AG04450 (cell line): ENCODE measurements at regions not wholly inside any gene's neighbourhood (a gene's known extent, or its start where the extent isn't known, plus 50 kb on each side); places are given as distances from the start of the nearest gene placed in this dataset.

ENCODE experiments used
- CTCF ChIA-PET: fragments of 300-600, 350-600 bp; formaldehyde crosslinking; extraction: SDS; loops from one replicate; lab custom pipeline; 2022; ENCODE audit warnings: antibody characterized with exemption, inconsistent platforms; lab: Charles Lee
- POLR2A ChIA-PET: fragments of 350-600 bp; formaldehyde crosslinking; extraction: SDS; loops from one replicate; lab custom pipeline; 2021; ENCODE audit warnings: antibody characterized with exemption, inconsistent platforms; lab: Yijun Ruan, JAX
- DNase-seq: peaks from one replicate; pipeline ENCODE4 v3.0.0-alpha.2; 2011; ENCODE audit warnings: low read depth, low spot score
- H3K27ac ChIP-seq: one replicate; pipeline ENCODE4 v1.5.1; 2012; ENCODE audit warnings: low read depth, low read length, control low read depth
- H3K27me3 ChIP-seq: one replicate; pipeline ENCODE4 v1.6.0; 2012; ENCODE audit warnings: low read length; ENCODE audit not compliant: control insufficient read depth, insufficient read depth
- H3K4me3 ChIP-seq: 2 replicates; pipeline ENCODE4 v1.5.1; 2011; ENCODE audit warnings: mild to moderate bottlenecking, low read depth, low read length, control low read depth
- H3K9me3 ChIP-seq: 2 replicates; pipeline ENCODE4 v1.5.1; 2012; ENCODE audit warnings: low read length; ENCODE audit not compliant: control insufficient read depth, insufficient read depth
- CTCF ChIP-seq: IDR thresholded peaks from 2 replicates; pipeline ENCODE4 v1.5.1; 2011; ENCODE audit warnings: low read depth, low read length, control low read depth, inconsistent platforms

GRCh38 chr18:69282371-69282770 lies 118.3 kb upstream of the DOK6 start:
- ChIA-PET CTCF (no interaction called here), POLR2A (no interaction called here)
- Histone ChIP-seq H3K27me3 (no peaks in the 10 kb centered on the region), H3K27ac (no peak overlapping the region), H3K4me3 (no peak overlapping the region), H3K9me3 (no peaks in the 10 kb centered on the region)
- TF ChIP-seq CTCF = no peak
- DNase-seq = no peak

DNA sequence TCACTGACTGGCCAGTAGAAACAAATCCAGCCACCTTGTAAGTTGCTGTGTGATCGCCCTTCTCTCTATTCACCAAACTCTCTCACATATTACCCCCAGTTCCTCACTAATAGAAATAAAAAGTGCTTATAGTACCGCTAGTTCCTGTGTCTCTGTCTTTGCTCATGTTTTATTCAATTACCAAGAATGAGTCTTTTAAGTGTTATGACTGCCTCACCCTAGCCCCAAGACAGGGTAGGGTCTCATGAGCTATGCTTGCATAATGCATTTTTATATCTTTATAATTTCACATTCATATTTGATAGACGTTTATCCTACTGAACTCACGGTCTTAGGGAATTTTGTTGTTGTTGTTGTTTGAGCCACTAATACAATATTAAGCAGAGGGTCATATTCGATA lies 109.6 kb upstream of the DOK6 start:
- no peak for TF ChIP-seq CTCF
- no peak for DNase-seq
- no peak overlapping the region for H3K27ac ChIP-seq
- no peaks in the 10 kb centered on the region for H3K9me3 ChIP-seq
- ChIA-PET POLR2A (no interaction called here), CTCF (no interaction called here)
- no peaks in the 10 kb centered on the region for H3K27me3 ChIP-seq
- no peak overlapping the region for H3K4me3 ChIP-seq

GRCh38 chr18:69291755-69292154 lies 108.9 kb upstream of the DOK6 start:
- no peak for TF ChIP-seq CTCF
- Histone ChIP-seq H3K4me3 (no peak overlapping the region), H3K9me3 (no peaks in the 10 kb centered on the region), H3K27ac (no peak overlapping the region), H3K27me3 (no peaks in the 10 kb centered on the region)
- ChIA-PET POLR2A (no interaction called here), CTCF (no interaction called here)
- DNase-seq = no peak

DNA sequence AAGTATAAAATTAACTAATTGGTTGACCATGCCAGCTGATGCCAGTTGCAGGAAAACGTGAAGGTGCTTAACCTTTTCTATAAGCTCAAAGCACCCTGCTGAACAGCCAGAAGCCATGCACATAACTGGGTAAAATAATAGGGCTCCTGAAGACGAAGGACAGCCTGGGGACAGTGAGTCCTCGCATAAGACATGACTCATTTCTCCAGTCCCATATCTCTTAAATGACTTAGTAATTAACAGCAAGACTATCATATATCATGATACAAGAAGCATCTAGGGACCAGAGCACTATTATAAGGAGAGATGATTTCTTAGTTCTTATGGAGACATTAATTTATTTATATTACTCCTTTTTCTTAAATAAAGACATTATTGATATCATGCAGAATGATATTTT lies 100.5 kb upstream of the DOK6 start:
- H3K27ac ChIP-seq = no peak overlapping the region
- no peak overlapping the region for H3K4me3 ChIP-seq
- TF ChIP-seq CTCF = no peak
- ChIA-PET POLR2A (no interaction called here), CTCF (no interaction called here)
- H3K9me3 ChIP-seq = no peaks in the 10 kb centered on the region
- DNase-seq = no peak
- no peaks in the 10 kb centered on the region for H3K27me3 ChIP-seq

- no peak for DNase-seq
- H3K9me3 ChIP-seq = no peaks in the 10 kb centered on the region
- no peak for TF ChIP-seq CTCF
- ChIA-PET POLR2A (no interaction called here), CTCF (no interaction called here)
- no peak overlapping the region for H3K27ac ChIP-seq
- no peak overlapping the region for H3K4me3 ChIP-seq
- no peaks in the 10 kb centered on the region for H3K27me3 ChIP-seq
Measured at GRCh38 chr18:69308619-69309018, 92.1 kb upstream of the DOK6 start.
